Endothelial cell of umbilical vein (primary cell): ENCODE measurements at regions not wholly inside any gene's neighbourhood (a gene's known extent, or its start where the extent isn't known, plus 50 kb on each side); places are given as distances from the start of the nearest gene placed in this dataset.

Experiments
- BruUV-seq: library from RNA; stranded (reverse); fragments of 400-500 nt; replicated peaks from 2 replicates; lab custom pipeline; 2021; lab: Mats Ljungman, UMichigan
- CTCF ChIA-PET: fragments of 300-600, 350-600 bp; sonication (Branson Sonifier 250); formaldehyde crosslinking; loops from one replicate; lab custom pipeline; 2021; ENCODE audit warnings: antibody characterized with exemption, inconsistent platforms; lab: Charles Lee
- POLR2A ChIA-PET: fragments of 300-600, 350-600 bp; sonication (Branson Sonifier 250); formaldehyde crosslinking; loops from one replicate; lab custom pipeline; 2021; ENCODE audit warnings: antibody characterized with exemption, inconsistent platforms; lab: Charles Lee
- DNase-seq: peaks from one replicate; pipeline ENCODE4 v3.0.0-alpha.2; 2011; ENCODE audit warnings: low read depth, low spot score
- FAIRE-seq: peaks from 2 replicates; lab custom pipeline; 2011; peaks lifted over from hg19 to GRCh38; lab: Jason Lieb, UNC
- H2AFZ ChIP-seq: 2 replicates; pipeline ENCODE4 v1.6.0; 2012; ENCODE audit warnings: low read depth, low read length, control low read depth, inconsistent platforms
- H3K27ac ChIP-seq: 2 replicates; pipeline ENCODE4 v1.5.1; 2011; ENCODE audit warnings: low read depth, mild to moderate bottlenecking, control low read depth, low read length, moderate library complexity; ENCODE audit not compliant: insufficient read depth
- H3K27me3 ChIP-seq, 2 experiments: 2 replicates each; pipeline versions ENCODE4 v1.6.0 to v1.6.1; 2011; ENCODE audit warnings: low read length in 2 of 2, mixed read lengths in 1 of 2; ENCODE audit not compliant: control insufficient read depth in 2 of 2, insufficient read depth in 2 of 2
- H3K36me3 ChIP-seq, 2 experiments: 2 replicates in 1 of 2; 3 replicates in 1 of 2; pipeline ENCODE4 v1.5.1; 2011; ENCODE audit warnings: low read length in 2 of 2, mild to moderate bottlenecking in 1 of 2, moderate library complexity in 1 of 2; ENCODE audit not compliant: control insufficient read depth in 2 of 2, insufficient read depth in 2 of 2; ENCODE audit errors: extremely low read depth in 1 of 2
- H3K4me1 ChIP-seq: 3 replicates; pipeline ENCODE4 v1.5.1; 2011; ENCODE audit warnings: mild to moderate bottlenecking, low read length; ENCODE audit not compliant: control insufficient read depth, insufficient read depth; ENCODE audit errors: extremely low read depth
- H3K4me2 ChIP-seq: 2 replicates; pipeline ENCODE4 v1.6.1; 2011; ENCODE audit warnings: low read length, control low read depth, mixed read lengths; ENCODE audit not compliant: insufficient read depth
- H3K4me3 ChIP-seq, 3 experiments: fragments of 200-600 bp in 1 of 3; sonication (generic), shearing (Covaris generic) in 1 of 3; replicated peaks in 1 of 3; 2 replicates each; pipeline ENCODE4 v1.5.1; 2011 to 2016; ENCODE audit warnings: control low read depth in 3 of 3, low read length in 3 of 3, mild to moderate bottlenecking in 2 of 3, inconsistent platforms in 1 of 3, low read depth in 1 of 3, moderate library complexity in 1 of 3; ENCODE audit not compliant: insufficient read depth in 1 of 3
- H3K79me2 ChIP-seq: 2 replicates; pipeline ENCODE4 v1.6.0; 2012; ENCODE audit warnings: low read length, inconsistent platforms; ENCODE audit not compliant: control insufficient read depth, insufficient read depth
- H3K9ac ChIP-seq: replicated peaks from 2 replicates; pipeline ENCODE3; 2011; ENCODE audit warnings: low read length, control low read depth; ENCODE audit not compliant: insufficient read depth; ENCODE audit errors: extremely low read depth
- H3K9me1 ChIP-seq: replicated peaks from 3 replicates; pipeline ENCODE4 v1.6.0; 2011; ENCODE audit warnings: mild to moderate bottlenecking, low read length; ENCODE audit not compliant: control insufficient read depth, insufficient read depth; ENCODE audit errors: extremely low read depth
- H3K9me3 ChIP-seq: replicated peaks from 2 replicates; pipeline ENCODE4 v1.5.1; 2012; ENCODE audit warnings: low read length, inconsistent platforms; ENCODE audit not compliant: control insufficient read depth, insufficient read depth
- H4K20me1 ChIP-seq: replicated peaks from 2 replicates; pipeline ENCODE3; 2011; ENCODE audit warnings: mild to moderate bottlenecking, low read length; ENCODE audit not compliant: control insufficient read depth, insufficient read depth; ENCODE audit errors: extremely low read depth
- EZH2 ChIP-seq: IDR thresholded peaks from 2 replicates; pipeline ENCODE4 v1.6.1; 2012; ENCODE audit warnings: borderline replicate concordance, low read depth, mild to moderate bottlenecking, moderate library complexity, low read length, inconsistent platforms; ENCODE audit not compliant: severe bottlenecking
- FOS ChIP-seq: IDR thresholded peaks from 2 replicates; pipeline ENCODE4 v1.6.1; 2011; ENCODE audit warnings: mild to moderate bottlenecking, low read length, moderate library complexity, borderline replicate concordance; ENCODE audit not compliant: insufficient read depth
- GATA2 ChIP-seq: IDR thresholded peaks from 2 replicates; pipeline ENCODE4 v1.7.0; 2011; ENCODE audit warnings: low read depth, mild to moderate bottlenecking, moderate library complexity, mixed read lengths, low read length; ENCODE audit not compliant: insufficient read length, insufficient read depth
- JUN ChIP-seq: IDR thresholded peaks from 2 replicates; pipeline ENCODE4 v1.6.1; 2011; ENCODE audit warnings: borderline replicate concordance, low read depth; ENCODE audit not compliant: insufficient read length, insufficient read depth
- MYC ChIP-seq: IDR thresholded peaks from one replicate; pipeline ENCODE4 v1.6.1; 2011; ENCODE audit warnings: mild to moderate bottlenecking, low read depth, low read length
- POLR2A ChIP-seq: IDR thresholded peaks from 2 replicates; pipeline ENCODE4 v1.6.1; 2012; ENCODE audit warnings: low read depth, mild to moderate bottlenecking, control low read depth, low read length
- POLR2AphosphoS5 ChIP-seq: IDR thresholded peaks from 2 replicates; pipeline ENCODE4 v1.6.1; 2012; ENCODE audit warnings: low read depth, mild to moderate bottlenecking, control low read depth, low read length, moderate library complexity; ENCODE audit not compliant: insufficient read depth
- dilution Hi-C: fragments of 300-500 bp; cut with MboI; formaldehyde crosslinking; loops from one replicate; pipeline ENCODE4 v1.15.0; 2019; ENCODE audit warnings: low sequenced_read_pairs; ENCODE audit not compliant: extremely low pct_ligation_motif_present
- intact Hi-C: fragments of 100-400 bp; cut with micrococcal nuclease; formaldehyde crosslinking; loops from one replicate; pipeline ENCODE4 v1.10.0; 2022
- TF ChIP-seq, protein P1 (sequence below): IDR thresholded peaks from 2 replicates; pipeline ENCODE4 v1.6.1; 2011; ENCODE audit not compliant: insufficient read depth, insufficient read length
- TF ChIP-seq, protein P2 (sequence below), 2 donors: IDR thresholded peaks; 1 replicate in 1 of 2; 2 replicates in 1 of 2; pipeline ENCODE4 v1.5.1; 2011; ENCODE audit warnings: low read length in 2 of 2, mild to moderate bottlenecking in 2 of 2, moderate library complexity in 2 of 2, control low read depth in 1 of 2, inconsistent platforms in 1 of 2, low read depth in 1 of 2; ENCODE audit not compliant: insufficient read depth in 1 of 2; ENCODE audit errors: extremely low read depth in 1 of 2

DNA sequence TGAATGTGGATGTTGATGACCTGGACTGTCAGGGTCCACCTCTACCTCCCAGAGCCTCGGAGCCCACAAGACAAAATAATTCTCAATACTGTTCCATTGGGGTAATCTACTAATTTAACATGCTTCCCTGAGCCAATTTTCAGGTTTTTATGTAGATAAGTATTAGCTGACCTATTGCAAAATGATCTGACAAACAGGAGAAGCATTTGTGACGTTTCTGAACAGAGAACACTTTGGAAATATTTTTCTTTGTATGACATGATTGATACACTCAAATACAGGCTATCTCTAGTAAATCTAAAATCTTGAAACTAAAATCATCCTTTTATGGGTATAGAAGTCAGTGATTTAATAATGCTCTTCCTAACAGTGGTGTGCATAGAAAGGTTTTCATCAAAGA is 716.6 kb downstream of the KLHL13 start:
- dilution Hi-C loops: no loop called here
- H2AFZ ChIP-seq: no peak overlapping the region
- H3K27me3 ChIP-seq: no peaks in the 10 kb centered on the region
- no peak overlapping the region for H3K27ac ChIP-seq
- H3K4me3 ChIP-seq: no peak overlapping the region
- POLR2A ChIA-PET: no interaction called here
- intact Hi-C loops: no loop called here
- H3K9me1 ChIP-seq: no peaks in the 10 kb centered on the region
- no peak overlapping the region for H3K4me2 ChIP-seq
- TF ChIP-seq POLR2AphosphoS5: no peak
- TF ChIP-seq POLR2A: no peak
- TF ChIP-seq GATA2: no peak
- TF ChIP-seq MYC: no peak
- TF ChIP-seq FOS: no peak
- TF ChIP-seq, protein P1, sequence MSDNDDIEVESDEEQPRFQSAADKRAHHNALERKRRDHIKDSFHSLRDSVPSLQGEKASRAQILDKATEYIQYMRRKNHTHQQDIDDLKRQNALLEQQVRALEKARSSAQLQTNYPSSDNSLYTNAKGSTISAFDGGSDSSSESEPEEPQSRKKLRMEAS: no peak
- TF ChIP-seq JUN: no peak
- TF ChIP-seq EZH2: no peak
- TF ChIP-seq, protein P2, sequence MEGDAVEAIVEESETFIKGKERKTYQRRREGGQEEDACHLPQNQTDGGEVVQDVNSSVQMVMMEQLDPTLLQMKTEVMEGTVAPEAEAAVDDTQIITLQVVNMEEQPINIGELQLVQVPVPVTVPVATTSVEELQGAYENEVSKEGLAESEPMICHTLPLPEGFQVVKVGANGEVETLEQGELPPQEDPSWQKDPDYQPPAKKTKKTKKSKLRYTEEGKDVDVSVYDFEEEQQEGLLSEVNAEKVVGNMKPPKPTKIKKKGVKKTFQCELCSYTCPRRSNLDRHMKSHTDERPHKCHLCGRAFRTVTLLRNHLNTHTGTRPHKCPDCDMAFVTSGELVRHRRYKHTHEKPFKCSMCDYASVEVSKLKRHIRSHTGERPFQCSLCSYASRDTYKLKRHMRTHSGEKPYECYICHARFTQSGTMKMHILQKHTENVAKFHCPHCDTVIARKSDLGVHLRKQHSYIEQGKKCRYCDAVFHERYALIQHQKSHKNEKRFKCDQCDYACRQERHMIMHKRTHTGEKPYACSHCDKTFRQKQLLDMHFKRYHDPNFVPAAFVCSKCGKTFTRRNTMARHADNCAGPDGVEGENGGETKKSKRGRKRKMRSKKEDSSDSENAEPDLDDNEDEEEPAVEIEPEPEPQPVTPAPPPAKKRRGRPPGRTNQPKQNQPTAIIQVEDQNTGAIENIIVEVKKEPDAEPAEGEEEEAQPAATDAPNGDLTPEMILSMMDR (IDR thresholded peaks at IDR 0.05; ENCODE audit: extremely low read depth in 1 of 2, insufficient read depth in 1 of 2, low read depth in 1 of 2, low read length in 2 of 2): no peak
- no peaks in the 10 kb centered on the region for H3K79me2 ChIP-seq
- no peaks in the 10 kb centered on the region for H3K4me1 ChIP-seq
- no peaks in the 10 kb centered on the region for H3K9me3 ChIP-seq
- CTCF ChIA-PET: no interaction called here
- DNase-seq (no peak), FAIRE-seq (no peak)
- no TSS peak for BruUV-seq
- no peaks in the 10 kb centered on the region for H4K20me1 ChIP-seq
- no peak overlapping the region for H3K9ac ChIP-seq
- H3K36me3 ChIP-seq: no peaks in the 10 kb centered on the region
